Cardiac fibroblast (primary cell): ENCODE measurements at regions not wholly inside any gene's neighbourhood (a gene's known extent, or its start where the extent isn't known, plus 50 kb on each side); places are given as distances from the start of the nearest gene placed in this dataset.
A peak's percentile ranks its signal among the peaks of the same experiment; 100 is the strongest.

ENCODE experiments used
- DNase-seq, 2 donors: peaks; one replicate each; pipeline versions ENCODE4 v3.0.0 to v3.0.0-alpha.2; 2010; ENCODE audit warnings: low read depth in 2 of 2
- H3K4me3 ChIP-seq, 2 donors: replicated peaks in 1 of 2; 1 replicate in 1 of 2; 2 replicates in 1 of 2; pipeline ENCODE4 v1.5.1; 2011; ENCODE audit warnings: low read depth in 2 of 2, low read length in 2 of 2, mild to moderate bottlenecking in 2 of 2, moderate library complexity in 1 of 2
- CTCF ChIP-seq: IDR thresholded peaks from one replicate; pipeline ENCODE4 v1.5.1; 2011; ENCODE audit warnings: low read depth, mild to moderate bottlenecking, low read length, inconsistent platforms

- no peak for TF ChIP-seq CTCF
- DNase-seq = peak in 1 of 2 donors; percentile 39
- H3K4me3 ChIP-seq = no peak overlapping the region
These were observed 127.5 kb upstream of the ADAMTS5 start for GRCh38 chr21:27094184-27094948.

- H3K4me3 ChIP-seq = no peak overlapping the region
- no peak for TF ChIP-seq CTCF
- DNase-seq = no peak
These were observed 119.7 kb upstream of the ADAMTS5 start for GRCh38 chr21:27086630-27087029.

DNA sequence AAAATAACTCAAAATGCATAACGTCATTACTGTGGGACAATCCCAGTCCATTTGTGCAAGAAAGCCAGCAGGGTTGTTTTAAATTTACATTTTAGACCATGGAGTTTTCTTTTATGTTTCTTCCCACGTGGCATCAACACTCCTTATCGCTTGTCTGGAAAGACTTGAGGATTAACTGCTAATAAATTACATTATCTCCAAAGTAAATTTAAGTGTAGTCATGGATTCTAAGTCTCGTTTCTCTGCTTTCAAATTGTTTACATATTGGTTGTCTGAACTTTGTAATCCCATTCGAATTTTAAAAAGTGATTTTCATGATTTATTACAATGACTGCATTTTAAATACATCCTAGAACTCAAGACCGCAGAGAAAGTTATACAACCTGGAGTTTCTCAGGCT is 119.3 kb upstream of the ADAMTS5 start:
- DNase-seq = no peak
- no peak for TF ChIP-seq CTCF
- H3K4me3 ChIP-seq = no peak overlapping the region

DNA sequence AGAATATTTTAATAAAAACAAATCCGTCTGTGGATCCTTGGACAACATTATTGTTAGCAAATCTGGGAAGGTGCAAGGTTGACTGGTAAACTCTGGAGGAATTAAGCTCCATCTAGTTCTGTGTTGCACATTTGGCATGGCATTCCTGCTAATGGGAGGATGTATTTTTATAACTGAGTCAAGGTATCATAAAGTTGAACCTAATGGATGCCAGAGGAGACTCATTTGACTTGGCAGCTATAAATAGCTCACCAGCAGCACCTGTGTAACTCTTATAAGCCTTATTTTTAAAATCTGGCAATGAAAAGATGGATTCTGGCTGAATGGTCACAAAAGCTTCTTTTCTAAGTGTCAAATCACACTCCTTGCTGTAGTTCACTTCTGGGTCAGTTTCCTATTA is 118.5 kb upstream of the ADAMTS5 start:
- no peak for DNase-seq
- no peak for TF ChIP-seq CTCF
- H3K4me3 ChIP-seq = no peak overlapping the region

DNA sequence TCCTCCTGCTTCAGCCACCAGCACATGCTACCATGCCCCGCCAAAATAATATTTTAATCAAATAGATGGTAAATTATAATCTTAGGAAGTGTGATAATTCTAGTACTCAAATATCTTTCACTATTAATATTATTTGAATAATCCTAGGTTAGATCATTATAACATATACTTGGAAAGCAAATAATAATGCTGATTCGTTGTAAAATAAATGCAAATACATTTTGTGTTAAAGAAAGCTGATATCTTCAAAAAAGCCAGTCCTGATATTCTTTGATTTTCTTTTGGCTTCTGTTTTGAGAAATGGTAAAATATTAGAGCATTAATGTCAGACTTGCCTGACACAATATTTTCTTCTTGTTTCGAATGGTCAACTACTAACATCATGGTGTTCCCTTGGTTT is 116.3 kb upstream of the ADAMTS5 start:
- DNase-seq = no peak
- no peak for TF ChIP-seq CTCF

DNA sequence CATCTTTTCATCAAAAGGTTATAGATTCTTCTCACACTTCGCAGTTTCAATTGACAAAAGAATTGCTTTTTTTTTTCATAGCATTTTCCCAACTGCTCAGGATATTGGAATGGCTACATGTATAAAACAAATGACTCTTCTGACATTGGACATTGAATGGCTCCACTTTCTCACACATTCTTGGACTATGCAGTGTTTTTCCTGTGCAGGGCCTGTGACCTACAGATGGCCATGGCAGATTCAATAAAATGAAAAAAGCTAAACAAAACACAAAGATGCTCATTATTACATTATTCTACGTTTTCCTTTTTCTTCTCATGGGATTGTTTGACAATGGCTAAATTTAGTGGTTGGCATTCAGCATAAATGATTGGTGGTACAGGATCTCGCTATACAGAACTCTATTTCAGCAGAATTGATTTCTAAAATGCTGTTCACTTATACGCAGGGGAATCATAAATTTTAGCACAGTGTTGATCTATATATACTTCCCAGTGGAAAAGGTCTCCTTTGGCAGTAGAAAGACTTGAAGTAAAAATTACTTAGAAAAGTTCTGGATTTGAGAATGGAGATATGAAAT is 115.6 kb upstream of the ADAMTS5 start:
- no peak for DNase-seq
- no peak overlapping the region for H3K4me3 ChIP-seq
- no peak for TF ChIP-seq CTCF

More for the DNA sequence above, 116.3 kb upstream of the ADAMTS5 start:
- H3K4me3 ChIP-seq = no peak overlapping the region
